Body of pancreas (tissue), 4 donors: ENCODE measurements at regions not wholly inside any gene's neighbourhood (a gene's known extent, or its start where the extent isn't known, plus 50 kb on each side); places are given as distances from the start of the nearest gene placed in this dataset.

Experiments used
- CTCF ChIP-seq, 7 experiments: fragments of 450-650 bp in 4 of 7; fragments of 200-600 bp in 3 of 7; sonication (generic) in 3 of 7; IDR thresholded peaks; one replicate each; pipeline ENCODE4 v1.5.1; 2016 to 2019; ENCODE audit warnings: antibody characterized with exemption in 7 of 7
- POLR2A ChIP-seq, 3 donors: fragments of 450-650 bp; IDR thresholded peaks; one replicate each; pipeline ENCODE4 v1.6.1; 2016; ENCODE audit warnings: antibody characterized with exemption in 3 of 3, mild to moderate bottlenecking in 2 of 3

GRCh38 chr5:125868036-125868435 lies 555.2 kb upstream of the GRAMD2B start:
- TF ChIP-seq POLR2A (IDR thresholded peaks at IDR 0.05) = no peak
- no peak for TF ChIP-seq CTCF (IDR thresholded peaks at IDR 0.05)
